GM12872 (cell line): ENCODE measurements at regions not wholly inside any gene's neighbourhood (a gene's known extent, or its start where the extent isn't known, plus 50 kb on each side); places are given as distances from the start of the nearest gene placed in this dataset.

Source experiments
- TF ChIP-seq, protein P1 (sequence below): IDR thresholded peaks from 3 replicates; pipeline ENCODE4 v1.5.1; 2011; ENCODE audit warnings: low read depth, mild to moderate bottlenecking, low read length, moderate library complexity; ENCODE audit not compliant: insufficient read depth

DNA sequence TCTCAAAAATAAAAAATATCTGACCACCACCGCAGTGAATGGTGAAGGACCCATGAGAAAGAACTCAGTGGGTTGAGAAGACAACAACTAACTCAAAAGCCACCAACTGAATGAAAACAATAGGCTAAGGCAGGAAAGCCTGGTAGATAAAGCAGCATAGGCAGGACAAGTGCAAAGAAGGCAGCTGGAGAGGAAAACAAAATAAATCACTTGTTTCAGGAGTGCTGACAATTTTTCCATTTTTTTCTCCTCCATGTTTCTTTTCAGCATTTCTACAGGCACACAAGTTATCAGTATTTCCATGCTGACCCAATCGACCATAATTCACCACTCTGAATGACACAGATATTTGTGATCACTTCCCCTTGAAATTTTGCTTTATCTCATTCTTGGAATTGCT lies 597.8 kb downstream of the LIG4 start:
- TF ChIP-seq, protein P1, sequence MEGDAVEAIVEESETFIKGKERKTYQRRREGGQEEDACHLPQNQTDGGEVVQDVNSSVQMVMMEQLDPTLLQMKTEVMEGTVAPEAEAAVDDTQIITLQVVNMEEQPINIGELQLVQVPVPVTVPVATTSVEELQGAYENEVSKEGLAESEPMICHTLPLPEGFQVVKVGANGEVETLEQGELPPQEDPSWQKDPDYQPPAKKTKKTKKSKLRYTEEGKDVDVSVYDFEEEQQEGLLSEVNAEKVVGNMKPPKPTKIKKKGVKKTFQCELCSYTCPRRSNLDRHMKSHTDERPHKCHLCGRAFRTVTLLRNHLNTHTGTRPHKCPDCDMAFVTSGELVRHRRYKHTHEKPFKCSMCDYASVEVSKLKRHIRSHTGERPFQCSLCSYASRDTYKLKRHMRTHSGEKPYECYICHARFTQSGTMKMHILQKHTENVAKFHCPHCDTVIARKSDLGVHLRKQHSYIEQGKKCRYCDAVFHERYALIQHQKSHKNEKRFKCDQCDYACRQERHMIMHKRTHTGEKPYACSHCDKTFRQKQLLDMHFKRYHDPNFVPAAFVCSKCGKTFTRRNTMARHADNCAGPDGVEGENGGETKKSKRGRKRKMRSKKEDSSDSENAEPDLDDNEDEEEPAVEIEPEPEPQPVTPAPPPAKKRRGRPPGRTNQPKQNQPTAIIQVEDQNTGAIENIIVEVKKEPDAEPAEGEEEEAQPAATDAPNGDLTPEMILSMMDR, result no peak

DNA sequence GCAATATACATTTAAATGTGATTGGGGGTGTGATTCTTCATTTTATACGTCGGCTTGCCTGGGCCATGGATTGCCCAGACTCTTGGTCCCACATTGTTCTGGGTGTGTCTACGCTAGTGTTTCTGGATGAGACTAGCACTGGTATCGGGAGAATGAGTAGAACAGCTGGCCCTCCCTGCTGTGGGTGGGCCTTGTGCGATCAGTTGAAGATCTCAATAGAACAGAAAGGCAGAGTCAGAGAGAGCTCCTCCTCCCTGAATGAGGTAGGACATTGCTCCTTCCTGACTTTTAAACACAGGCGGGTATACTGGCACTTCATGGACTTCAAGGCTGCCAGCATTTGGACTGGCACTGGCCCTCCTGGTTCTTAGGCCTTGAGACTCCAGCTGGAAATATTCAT lies 603.0 kb downstream of the LIG4 start:
- TF ChIP-seq, protein P1, result no peak

DNA sequence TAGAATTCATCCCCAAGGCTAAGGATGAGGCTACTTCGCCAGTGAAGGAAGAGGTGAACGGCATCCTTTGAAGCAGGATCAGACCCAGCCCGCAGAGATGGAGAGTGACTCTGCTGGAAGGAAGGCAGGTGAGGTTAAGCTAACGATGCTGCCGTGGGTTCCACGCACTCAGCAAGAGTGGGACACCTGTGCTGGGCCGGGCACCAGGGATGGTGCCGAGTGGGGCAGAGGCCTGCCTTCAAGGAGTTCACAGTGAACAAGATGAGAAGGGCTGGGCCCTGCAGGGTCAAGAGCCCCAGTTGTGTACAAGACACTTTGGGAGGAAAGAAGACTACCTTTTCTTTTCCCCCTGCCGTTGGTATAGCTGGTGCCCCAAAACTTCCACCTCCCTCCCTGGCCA lies 606.6 kb downstream of the LIG4 start:
- TF ChIP-seq, protein P1, result no peak

DNA sequence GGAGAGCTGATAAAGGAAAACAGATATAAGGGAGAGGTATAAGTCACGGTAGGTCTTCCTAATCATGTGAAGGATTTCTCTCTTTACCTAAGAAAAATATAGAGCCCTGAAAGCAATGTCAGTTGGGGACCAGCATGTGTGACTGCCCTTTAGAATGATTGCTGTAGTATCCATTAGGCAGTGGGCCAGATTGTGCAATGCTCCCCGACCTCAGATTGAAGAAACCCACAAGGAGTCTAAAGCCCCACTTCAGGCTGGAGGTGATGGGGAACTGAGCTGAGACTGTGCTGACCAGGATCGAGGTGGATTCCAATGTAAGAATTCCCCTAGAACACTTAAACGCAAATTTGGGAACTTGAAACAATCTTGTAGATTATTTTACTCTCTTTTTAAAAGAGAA lies 614.4 kb downstream of the LIG4 start:
- TF ChIP-seq, protein P1, result no peak

DNA sequence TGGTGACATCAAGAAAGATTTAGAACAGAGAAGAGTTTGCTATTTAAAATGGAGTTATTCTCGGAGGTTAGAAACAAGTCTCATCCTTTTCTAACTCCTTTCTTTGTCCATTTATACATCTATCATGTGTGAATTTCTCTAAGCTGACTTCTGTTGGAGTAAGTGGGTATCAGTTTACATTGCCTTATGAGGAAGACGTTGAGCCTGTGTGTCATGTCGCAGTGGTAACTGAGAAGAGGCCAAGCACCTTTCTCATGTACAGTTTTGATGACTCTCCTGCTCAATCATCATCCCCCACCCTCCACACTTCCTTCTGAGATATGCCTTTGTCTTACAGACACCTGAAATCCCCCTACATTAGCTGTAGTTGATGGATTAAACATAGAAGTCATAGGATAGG lies 624.8 kb downstream of the LIG4 start:
- TF ChIP-seq, protein P1, result no peak

DNA sequence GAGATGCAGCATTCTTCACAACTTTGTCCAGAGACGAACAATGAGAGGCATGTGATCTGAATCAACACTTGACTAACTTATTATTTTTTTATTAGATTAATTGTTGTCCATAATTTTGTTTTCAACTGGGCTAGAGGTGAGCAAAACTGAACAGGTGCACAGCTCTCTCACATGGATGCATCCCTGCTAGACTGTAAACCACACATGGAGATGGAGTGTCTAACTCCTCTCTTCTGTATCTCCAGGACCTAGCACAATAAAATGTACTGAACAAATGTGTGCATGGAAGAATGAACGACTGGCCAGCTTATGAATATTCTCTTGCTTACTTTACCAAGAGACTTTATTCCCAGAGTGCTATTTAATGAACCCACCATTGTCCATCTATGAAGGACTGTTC lies 627.7 kb downstream of the LIG4 start:
- TF ChIP-seq, protein P1, result no peak

DNA sequence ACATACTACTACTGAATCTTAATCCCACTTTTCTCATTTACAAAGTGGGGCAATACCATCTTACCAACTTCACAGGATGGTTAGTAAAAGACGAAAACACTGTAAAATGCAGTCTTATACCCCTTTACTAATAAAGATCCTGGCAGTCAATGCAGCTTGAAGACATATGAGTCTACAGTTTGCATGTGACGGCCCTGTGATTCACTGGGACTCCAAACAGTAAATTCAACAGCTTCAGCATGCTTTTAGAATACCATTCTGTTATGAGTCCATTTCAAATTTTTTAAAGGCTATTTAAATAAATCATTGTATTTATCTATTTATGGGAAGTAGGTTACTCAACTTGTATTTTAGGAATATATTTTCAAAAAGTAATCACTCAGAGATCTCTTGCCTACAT lies 629.1 kb downstream of the LIG4 start:
- TF ChIP-seq, protein P1, result no peak

DNA sequence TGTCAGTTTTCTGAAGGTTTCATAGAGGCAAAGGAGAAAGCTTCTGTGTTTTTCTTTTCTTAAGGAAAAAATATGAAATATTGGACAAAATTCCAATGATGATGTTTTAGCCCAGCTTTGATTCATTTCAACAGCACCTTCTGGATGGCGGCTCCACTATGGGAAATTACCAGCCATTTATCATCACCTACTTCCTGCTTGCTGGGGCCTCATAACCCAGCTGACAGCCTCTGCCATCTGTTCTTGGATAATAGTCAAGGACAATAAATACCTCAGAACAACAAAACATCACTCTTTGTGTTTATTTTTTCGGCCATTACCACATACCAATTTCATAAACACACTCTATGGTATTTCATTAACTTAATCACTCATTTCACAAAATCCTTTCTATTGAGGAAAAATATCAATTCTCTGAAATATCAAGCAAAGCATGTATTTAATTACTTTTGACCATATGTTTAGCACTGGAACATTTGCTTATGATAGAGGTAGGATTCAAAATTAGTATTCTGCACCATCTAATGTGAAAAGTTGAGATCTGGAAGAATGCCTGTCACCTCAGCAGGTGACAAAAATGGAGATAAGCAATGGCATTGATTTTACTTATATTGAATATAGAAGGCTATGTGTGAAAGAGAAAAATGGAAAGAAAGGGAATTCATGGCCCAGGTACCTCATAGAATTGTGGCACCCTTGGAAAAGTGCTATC lies 629.7 kb downstream of the LIG4 start:
- TF ChIP-seq, protein P1, result no peak
